ENCODE measurements at regions not wholly inside any gene's neighbourhood (a gene's known extent, or its start where the extent isn't known, plus 50 kb on each side); places are given as distances from the start of the nearest gene placed in this dataset.
"Not testable (repeated sequence)": the region's sequence is repeated elsewhere in the genome, so short reads cannot be mapped to it uniquely, and the experiment has no call there.

DNA sequence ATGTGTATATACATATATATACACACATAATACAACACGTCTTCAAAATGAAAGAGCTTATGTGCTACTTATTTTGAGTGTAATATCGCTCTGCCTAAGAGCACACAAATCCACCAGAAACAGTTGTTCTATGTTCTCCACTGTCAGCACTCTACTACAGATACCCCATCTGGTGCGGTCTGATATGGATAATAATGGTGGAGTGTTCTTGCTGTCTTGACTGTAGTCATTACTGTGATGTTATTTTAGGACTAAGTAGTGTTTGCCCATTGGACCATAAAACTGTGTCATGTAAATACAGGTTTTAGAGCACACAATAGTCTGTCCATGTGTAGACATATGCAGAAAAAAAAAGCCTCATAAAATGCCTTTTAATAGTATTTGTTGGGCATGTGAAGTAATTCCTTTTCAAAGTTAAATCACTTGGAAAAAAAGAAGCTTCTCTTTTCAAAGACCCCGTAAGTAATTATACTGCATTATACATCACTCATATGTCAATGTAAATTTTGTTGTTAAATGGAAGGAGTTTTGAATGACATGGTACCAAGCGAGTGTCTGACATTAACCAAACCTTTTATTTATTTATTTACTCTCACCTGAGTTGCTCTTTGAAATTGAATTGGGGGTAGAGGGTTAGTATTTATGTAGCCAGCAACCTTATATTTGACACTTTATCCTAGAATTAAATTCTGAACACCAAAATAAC lies 1249.2 kb upstream of the ZEB2 start:
- no peak for DNase-seq (ENCODE audit: low read depth, low spot score)
- H3K4me3 ChIP-seq (ENCODE audit: low read length) = no peak overlapping the region

DNA sequence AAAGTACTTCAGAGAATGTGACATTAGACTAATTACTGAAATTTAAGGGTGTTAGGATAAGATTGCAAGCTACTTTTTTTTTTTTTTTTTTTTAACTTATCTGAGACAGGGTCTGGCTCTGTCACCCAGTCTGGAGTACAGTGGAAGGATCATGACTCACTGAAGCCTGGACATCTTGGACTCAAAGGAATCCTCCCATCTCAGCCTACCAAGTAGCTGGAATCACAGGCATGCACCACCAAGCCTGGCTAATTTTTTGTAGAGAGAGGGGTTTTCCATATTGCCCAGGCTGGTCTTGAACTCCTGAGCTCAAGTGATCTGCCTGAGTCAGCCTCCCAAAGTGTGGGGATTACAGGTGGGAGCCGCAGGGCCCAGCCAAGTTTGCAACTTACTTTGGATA lies 1246.0 kb upstream of the ZEB2 start:
- H3K4me3 ChIP-seq (ENCODE audit: low read length) = no peak overlapping the region
- DNase-seq (ENCODE audit: low read depth, low spot score) = no peak

DNA sequence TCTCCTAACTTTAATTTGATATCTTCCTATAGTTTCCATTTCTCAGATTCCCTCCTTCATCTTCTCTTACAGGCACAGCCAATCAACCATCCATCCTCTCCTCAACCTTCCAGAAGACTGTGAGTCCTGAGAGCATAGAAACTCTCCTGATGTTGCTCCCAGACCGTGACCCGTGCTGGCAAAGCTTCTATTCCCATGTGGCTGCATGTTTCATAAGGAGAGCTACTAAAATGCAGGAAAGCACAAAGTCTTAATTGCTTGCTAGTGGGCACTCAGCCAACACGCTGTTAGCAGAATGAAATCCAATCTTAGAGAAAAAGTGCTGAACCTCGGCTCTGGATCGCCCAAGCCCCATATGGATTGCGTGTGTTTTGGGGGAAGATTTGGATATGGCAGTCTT lies 1244.7 kb upstream of the ZEB2 start:
- DNase-seq (ENCODE audit: low read depth, low spot score) = no peak
- no peak overlapping the region for H3K4me3 ChIP-seq (ENCODE audit: low read length)

DNA sequence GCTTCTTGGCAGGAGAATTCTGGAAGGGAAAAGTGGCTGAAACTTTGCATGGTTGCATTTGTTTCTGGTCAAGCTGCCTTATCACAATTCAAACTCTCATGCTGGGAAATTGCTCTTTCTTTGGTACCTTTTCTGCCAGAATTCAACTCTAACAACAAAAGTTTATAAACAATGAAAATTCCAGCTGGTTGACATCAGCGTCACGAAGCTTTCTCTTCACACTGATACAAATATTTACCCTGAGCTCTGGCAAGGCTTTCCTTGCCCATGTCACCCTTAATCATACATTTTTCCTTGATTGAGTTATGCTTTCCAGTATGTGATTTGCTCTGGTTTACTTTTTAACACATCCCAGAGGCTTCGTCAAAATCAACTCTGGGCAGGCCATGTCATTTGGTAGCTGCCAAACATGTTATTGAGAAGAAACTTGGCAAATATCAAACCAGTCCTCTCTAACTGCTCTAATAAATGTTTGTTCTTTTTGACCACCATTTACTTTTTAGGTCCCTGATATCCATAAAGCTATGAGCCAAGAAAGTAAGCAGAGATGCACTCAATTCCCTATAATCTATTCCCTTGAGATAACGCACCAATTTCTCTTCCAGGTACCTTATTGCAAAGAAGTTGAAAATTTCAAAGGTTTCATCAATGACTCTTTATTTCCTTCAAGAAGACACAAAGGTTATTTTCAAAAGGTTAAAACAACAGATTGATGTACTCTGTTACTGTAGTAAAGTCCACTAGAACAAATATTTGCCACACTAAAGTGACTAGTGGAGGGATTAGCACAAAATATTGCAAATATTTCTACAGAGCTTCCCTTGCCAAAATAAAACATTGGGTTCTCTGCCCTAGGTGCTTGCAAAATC lies 1241.1 kb upstream of the ZEB2 start:
- no peak for DNase-seq (ENCODE audit: low read depth, low spot score)
- no peak overlapping the region for H3K4me3 ChIP-seq (ENCODE audit: low read length)

DNA sequence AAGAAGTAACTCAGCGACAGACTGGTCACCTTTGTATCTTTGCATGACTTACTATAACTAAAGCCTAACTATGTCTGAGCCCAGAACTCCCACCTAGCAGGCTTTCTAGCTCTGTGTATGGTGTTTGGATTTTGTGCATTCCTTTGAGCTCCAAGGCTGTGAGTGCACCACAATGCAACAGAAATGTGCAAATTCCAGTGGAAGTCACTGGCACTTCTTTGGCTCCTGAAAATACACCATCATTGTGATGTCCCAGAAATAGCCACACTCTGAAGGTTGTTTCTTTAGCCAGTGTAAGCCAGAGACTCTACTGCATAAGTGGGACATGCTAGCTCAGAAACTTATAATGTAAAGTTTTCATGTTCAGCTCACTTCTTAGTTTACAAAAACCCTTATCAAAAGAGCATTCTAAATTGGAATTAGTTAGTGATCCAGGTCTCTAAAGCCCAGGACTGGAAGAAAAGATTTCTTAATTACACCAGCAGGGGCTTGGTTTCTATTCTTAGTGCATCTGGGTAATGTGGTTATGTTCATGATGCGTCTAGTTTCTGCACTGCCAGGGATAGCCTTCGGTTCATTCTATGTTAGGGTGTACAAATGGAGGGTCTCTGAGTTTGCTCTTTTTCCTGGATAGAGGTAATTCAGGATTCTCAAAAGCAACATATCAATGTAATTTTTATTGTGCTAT lies 1239.5 kb upstream of the ZEB2 start:
- H3K4me3 ChIP-seq (ENCODE audit: low read length) = no peak overlapping the region
- DNase-seq (ENCODE audit: low read depth, low spot score) = no peak

DNA sequence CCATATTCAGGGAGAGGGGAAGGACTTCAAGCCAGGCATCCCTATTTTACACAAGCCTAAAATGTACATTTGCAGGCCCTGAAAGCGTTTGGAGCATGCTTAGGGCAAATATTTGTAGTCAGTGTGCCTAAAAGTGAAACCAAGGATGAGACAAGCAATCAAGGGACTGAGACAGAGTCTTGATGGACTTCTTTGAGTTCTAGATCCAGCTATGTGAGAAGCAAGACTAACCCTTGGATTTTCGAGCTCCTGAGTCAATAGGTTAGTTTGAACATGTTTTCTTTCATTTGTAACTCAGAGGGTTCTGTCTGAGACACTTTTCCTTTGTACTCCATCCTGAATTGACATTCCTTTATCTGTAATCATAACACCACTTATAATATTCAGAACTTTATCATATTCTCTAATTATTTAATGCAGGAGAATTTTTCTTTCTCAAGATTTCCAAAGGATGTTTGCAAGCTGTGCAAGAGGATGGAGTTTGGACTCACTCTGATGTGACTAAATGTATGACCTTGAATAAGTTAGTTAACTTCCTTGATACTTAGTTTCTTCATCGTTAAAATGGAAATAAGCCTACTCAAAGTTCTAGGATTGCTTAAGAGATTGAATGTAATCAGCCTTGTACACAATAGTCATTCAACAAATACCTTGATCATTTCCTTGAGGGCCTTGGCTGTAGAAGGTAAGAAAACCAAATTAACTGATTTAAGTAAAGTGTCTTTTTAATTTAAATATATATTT lies 1237.8 kb upstream of the ZEB2 start:
- DNase-seq (ENCODE audit: low read depth, low spot score) = no peak
- no peak overlapping the region for H3K4me3 ChIP-seq (ENCODE audit: low read length)

DNA sequence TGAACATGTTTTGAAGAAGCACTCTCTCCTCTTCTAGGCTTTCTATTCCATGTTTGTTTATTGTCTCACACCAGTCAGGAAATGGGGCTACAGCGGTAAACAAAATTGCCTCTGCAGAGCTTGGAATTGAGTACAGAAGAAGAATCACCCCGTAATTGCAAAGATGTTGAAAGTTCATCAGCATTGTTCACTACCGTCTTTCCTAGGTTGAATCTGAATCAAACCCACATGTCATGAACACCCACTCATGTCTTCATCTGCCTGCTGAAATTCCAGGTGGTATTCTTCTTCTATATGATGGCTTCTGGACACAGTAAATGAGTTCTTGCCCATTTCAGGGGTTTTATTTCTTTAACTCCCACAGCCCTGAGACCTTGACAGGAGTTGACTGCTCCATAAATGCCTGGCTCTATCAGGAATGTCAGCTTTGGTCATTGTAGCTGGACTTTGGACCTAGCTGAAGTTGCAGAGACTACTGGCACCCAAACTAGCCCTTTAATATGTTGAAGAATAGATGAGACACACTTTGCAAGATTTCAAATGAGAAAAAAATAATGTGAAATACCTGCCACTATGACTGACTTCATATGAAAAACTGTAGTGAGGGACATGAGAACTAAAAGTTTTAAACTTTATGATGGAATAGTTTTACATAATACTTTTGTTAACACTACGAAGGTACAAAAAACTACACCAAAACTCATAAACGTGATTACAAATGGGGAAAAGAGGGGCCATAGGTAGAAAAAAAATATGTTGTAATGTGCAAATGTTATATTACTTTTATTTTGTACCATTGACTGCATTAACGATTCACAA lies 1235.3 kb upstream of the ZEB2 start:
- DNase-seq (ENCODE audit: low read depth, low spot score) = no peak
- H3K4me3 ChIP-seq (ENCODE audit: low read length) = no peak overlapping the region

DNA sequence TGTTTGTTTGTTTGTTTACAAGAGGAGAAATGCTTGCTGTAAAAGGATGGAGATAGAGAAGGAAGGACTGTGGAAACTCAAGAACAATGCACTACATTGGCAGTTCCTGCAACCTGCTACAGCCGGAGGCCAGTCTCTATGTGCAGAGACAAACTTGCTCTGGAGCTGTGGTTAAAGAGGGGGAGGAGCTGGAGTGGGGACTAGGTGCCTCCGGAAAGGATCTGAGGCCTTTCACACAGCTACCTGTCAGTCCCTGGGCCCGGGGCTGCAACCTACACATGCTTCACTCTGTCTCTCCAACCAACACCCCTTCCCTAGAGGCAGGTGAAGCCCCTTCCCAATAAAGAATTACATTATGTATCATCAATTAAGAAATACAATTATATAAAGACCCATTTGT lies 1234.0 kb upstream of the ZEB2 start:
- no peak overlapping the region for H3K4me3 ChIP-seq (ENCODE audit: low read length)
- DNase-seq (ENCODE audit: low read depth, low spot score) = no peak

DNA sequence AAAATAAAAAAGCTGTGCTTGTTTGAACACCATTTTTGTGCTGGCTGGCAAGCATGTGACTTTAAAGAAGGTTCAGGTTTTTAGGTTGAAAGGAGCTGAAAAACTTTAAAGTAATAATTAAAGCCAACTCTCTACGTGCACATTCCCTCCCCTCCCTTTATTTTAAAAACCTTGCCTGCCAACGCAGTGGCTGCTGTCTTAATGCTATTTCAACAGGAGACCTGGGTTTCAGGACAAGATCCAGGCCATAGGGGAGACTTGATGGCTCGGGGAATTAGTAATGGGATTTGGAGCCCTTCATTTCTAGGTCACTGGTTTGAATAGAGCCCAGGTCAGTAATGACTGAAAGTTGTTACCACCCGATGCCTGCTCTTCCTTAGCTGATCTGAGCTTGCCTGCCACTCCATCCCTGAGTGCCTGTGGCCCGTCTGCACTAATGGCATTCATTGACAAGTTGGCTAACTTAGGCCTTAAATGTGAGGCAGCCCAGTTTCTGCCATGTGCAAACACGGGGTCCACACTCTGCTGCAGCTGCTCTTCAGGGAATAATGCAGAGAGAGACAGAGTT lies 1233.2 kb upstream of the ZEB2 start:
- DNase-seq (ENCODE audit: low read depth, low spot score) = no peak
- no peak overlapping the region for H3K4me3 ChIP-seq (ENCODE audit: low read length)

DNA sequence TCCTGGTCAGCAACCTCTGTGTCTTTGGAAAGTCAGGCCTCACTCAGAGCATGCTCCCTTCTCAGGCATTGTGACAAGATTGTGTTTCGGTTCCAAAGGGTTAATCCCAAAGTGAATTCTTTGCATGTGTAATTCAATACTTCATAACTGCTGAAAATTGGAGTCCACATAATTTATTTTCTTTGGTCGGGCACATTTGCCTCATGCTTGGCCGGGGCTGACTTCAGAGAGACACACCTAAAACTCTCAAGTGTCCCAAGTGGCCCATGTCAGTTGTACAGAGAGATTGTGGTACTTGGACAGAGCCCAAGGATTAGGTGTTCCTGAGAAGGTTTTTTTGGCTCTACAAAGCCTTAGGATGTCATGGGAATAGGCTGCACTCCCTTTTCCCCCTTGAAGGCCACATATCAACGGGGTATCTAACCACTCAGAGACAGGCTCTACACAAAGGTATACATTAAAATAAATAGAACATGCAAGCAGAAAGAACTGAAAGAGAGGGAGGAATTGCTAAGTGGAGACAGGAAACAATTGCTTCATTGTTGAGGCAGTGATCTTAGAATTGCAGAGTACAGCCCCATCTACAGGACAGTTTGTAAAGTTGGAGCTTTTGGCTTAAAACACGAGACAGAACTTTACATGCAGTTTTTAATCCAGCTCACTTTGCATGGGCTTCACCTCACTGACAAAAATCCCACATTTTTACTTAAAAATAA lies 1232.3 kb upstream of the ZEB2 start:
- H3K4me3 ChIP-seq (ENCODE audit: low read length) = no peak overlapping the region
- peak; percentile 38 for DNase-seq (ENCODE audit: low read depth, low spot score)

DNA sequence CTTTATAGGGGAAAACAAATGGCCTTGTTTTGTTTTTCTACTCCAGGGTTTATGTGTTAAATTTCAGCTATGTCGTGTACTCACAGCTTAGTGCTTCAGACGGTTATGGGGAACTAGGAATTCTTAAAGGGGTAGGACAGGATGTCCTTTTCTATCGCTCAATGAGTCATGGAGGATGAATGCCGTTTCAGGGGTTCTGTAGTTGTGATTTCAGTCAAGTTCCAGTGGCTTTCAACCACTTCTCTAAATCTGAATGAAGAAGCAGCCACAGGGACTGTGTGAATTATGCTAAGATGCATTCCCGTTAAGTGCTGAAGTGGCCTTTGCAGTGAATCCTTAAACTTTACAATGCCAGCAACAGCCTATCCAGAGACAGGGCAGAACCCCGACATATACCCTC lies 1231.7 kb upstream of the ZEB2 start:
- no peak overlapping the region for H3K4me3 ChIP-seq (ENCODE audit: low read length)
- no peak for DNase-seq (ENCODE audit: low read depth, low spot score)

DNA sequence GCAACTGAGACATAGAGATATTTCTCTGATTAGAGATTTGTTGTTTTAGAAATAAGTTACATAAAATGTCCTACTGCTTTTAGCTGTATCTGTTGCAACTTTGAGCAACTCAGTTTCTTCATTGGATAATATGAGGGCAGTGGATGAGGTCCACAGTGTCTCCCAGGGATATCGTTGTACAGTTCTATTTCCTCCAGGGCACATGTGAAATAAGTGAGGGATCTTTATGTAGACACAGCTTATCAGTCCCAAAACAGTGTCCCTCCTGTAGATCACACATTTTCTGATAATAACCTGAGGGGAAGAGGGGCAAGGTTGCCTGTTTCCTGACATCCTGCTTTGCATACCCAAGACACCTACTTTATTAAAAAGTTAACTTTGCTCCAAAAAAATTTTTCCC lies 1231.2 kb upstream of the ZEB2 start:
- no peak for DNase-seq (ENCODE audit: low read depth, low spot score)
- no peak overlapping the region for H3K4me3 ChIP-seq (ENCODE audit: low read length)

DNA sequence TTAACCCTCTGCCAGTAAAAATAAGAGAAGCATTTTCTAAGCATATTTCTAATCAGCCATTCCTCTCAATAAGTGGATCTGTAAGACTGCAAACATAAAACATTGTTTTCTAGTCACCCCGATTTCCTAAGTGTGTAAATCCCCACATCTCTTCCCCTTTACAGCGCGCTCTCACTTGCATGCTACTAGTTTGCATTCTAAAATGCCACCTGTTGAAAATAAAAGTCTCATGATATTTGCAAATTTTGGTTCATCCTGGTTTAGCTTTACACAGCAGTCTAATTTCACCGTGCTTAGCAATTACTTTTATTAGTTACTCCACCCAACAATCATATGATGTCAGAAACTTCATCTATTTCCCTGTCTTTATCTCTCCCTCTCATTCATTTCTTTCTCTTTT lies 1230.7 kb upstream of the ZEB2 start:
- H3K4me3 ChIP-seq (ENCODE audit: low read length) = no peak overlapping the region

DNA sequence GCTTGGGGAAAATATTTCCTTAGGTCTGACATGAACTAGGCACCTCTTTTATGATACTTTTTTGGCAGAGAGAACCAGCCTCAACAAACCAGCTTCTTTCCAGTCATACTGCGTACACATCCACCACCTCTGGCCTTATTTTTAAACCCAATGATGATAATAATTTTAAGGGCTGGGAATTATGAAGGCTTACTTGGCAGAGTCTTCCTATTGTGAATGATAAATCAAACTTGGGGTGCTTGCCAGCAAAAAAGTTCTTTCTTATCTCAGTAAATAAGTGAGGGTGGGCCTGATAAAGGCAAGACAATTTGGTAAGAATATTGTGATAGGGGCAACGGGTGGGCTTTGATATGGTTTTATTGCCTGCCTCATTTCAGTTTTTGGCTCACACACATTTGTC lies 1230.2 kb upstream of the ZEB2 start:
- no peak overlapping the region for H3K4me3 ChIP-seq (ENCODE audit: low read length)
- no peak for DNase-seq (ENCODE audit: low read depth, low spot score)

More for the DNA sequence above, 1230.7 kb upstream of the ZEB2 start:
- no peak for DNase-seq (ENCODE audit: low read depth, low spot score)

DNA sequence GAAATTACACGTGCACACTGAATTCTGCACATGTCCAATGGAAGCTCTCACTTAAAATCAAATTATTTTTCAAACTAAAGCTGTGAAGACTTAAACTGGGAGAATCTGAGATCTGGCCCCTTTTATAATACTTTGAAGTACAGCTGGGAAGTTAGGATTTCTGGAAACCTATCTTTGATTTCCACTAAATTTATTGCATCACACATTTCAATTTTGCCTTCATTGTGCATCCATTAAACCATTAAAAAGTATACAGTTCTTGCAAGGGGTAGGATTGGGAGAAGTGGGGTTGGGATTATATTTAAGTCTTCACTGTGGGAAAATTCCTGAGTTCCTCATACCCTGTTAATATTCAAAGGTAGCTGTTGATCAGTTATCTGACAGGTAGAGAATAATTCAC lies 1229.6 kb upstream of the ZEB2 start:
- H3K4me3 ChIP-seq (ENCODE audit: low read length) = no peak overlapping the region
- no peak for DNase-seq (ENCODE audit: low read depth, low spot score)

DNA sequence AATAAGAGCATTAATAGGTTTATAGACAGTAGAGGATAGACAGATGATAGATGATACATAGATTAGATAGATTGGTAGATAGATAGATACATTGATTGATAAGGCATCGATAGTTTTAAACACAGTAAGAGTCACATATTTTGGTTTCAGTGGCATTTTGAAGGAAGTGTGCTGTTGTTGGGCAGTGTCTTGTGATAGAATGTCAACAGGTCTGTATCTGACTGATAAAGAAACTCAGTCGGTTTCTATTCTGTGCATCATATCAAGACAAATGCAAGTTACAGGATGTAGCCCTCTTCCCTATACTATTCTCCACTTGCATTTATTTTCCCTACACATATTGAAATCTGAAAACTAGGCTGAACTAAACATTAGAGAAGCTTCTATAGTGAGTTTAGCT lies 1229.0 kb upstream of the ZEB2 start:
- no peak overlapping the region for H3K4me3 ChIP-seq (ENCODE audit: low read length)
- no peak for DNase-seq (ENCODE audit: low read depth, low spot score)

DNA sequence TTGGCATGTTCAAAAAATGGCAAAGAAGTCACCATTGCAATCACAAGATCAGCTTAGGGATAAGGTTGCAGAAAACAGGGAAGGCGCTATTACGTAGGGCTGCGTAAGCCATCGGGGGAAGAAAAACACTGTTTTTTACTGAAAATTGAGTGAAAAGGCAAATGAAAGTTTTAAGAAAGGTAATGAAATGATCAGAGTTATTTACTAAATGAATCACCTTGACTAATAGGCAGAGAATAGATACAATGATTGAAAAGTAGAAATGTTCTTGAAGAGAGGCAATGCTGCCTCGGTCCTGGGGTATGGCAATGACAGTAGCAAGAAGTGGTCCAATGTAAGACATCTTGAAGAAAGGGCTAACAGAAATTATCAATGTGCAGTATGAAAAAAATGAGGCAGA lies 1227.8 kb upstream of the ZEB2 start:
- H3K4me3 ChIP-seq (ENCODE audit: low read length) = no peak overlapping the region
- no peak for DNase-seq (ENCODE audit: low read depth, low spot score)

DNA sequence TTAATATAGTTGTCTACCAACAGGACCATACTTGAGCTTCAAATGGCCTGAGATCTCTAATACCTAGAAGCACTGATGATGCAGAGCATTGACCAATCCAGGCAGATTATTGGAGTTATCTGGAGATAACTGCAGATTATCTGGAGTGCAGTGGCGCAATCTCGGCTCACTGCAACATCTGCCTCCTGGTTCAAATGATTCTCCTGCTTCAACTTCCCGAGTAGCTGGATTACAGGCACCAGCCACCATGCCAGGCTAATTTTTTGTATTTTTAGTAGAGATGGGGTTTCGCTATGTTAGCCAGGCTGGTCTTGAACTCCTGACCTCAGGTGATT lies 1225.4 kb upstream of the ZEB2 start:
- DNase-seq (ENCODE audit: low read depth, low spot score); H3K4me3 ChIP-seq (ENCODE audit: low read length): not testable (repeated sequence)

Data from Jurkat, Clone E6-1 (cell line).